AG09309 (cell line): ENCODE measurements at regions not wholly inside any gene's neighbourhood (a gene's known extent, or its start where the extent isn't known, plus 50 kb on each side); places are given as distances from the start of the nearest gene placed in this dataset.
"Not testable (repeated sequence)": the region's sequence is repeated elsewhere in the genome, so short reads cannot be mapped to it uniquely, and the experiment has no call there.

Experiments
- DNase-seq: peaks from one replicate; pipeline ENCODE4 v3.0.0-alpha.2; 2010; ENCODE audit warnings: low read depth
- H3K4me3 ChIP-seq: 2 replicates; pipeline ENCODE4 v1.5.1; 2011; ENCODE audit warnings: mild to moderate bottlenecking, low read depth, low read length, moderate library complexity; ENCODE audit not compliant: control insufficient read depth
- CTCF ChIP-seq: IDR thresholded peaks from 2 replicates; pipeline ENCODE4 v1.5.1; 2011; ENCODE audit warnings: mild to moderate bottlenecking, low read depth, low read length, inconsistent platforms; ENCODE audit not compliant: insufficient read depth, control insufficient read depth; ENCODE audit errors: missing control alignments

- no peak for TF ChIP-seq CTCF
- DNase-seq: no peak
- H3K4me3 ChIP-seq: no peak overlapping the region
Observed at GRCh38 chr17:77801545-77802332, 156.8 kb upstream of the TNRC6C start.

- no peak overlapping the region for H3K4me3 ChIP-seq
- TF ChIP-seq CTCF: no peak
- DNase-seq: no peak
Observed at GRCh38 chr17:77802333-77802615, 156.2 kb upstream of the TNRC6C start.

GRCh38 chr17:77802811-77803220 lies 155.7 kb upstream of the TNRC6C start:
- DNase-seq: no peak

GRCh38 chr17:77803726-77804125 lies 154.8 kb upstream of the TNRC6C start:
- H3K4me3 ChIP-seq: no peak overlapping the region
- DNase-seq: no peak
- TF ChIP-seq CTCF: no peak

More at GRCh38 chr17:77802811-77803220, 155.7 kb upstream of the TNRC6C start:
- no peak for TF ChIP-seq CTCF
- H3K4me3 ChIP-seq: no peak overlapping the region

- H3K4me3 ChIP-seq: no peak overlapping the region
- no peak for DNase-seq
- no peak for TF ChIP-seq CTCF
Observed at GRCh38 chr17:77804796-77805426, 153.6 kb upstream of the TNRC6C start.

GRCh38 chr17:77805970-77806369 lies 152.5 kb upstream of the TNRC6C start:
- not testable (repeated sequence) for DNase-seq, H3K4me3 ChIP-seq

GRCh38 chr17:77807051-77807745 lies 151.3 kb upstream of the TNRC6C start:
- TF ChIP-seq CTCF: no peak
- H3K4me3 ChIP-seq: no peak overlapping the region
- no peak for DNase-seq
